ENCODE measurements at regions not wholly inside any gene's neighbourhood (a gene's known extent, or its start where the extent isn't known, plus 50 kb on each side); places are given as distances from the start of the nearest gene placed in this dataset.

GRCh38 chr7:35553519-35553918 is 141.4 kb downstream of the HERPUD2 start:
- TF ChIP-seq CTCF (IDR thresholded peaks at IDR 0.05) = no peak
- Mint-ChIP-seq H3K9me3 (no peaks in the 10 kb centered on the region), H3K4me1 (no peaks in the 10 kb centered on the region), H3K4me3 (no peak overlapping the region), H3K36me3 (no peaks in the 10 kb centered on the region), H3K27me3 (ENCODE audit: low read depth in 2 of 2) (peaks cover 0 to 4% of the 10 kb centered on the region in 2 donors), H3K27ac (no peak overlapping the region)
- ATAC-seq (no peak), DNase-seq (no peak)
- no peak overlapping the region for H3K27ac ChIP-seq (ENCODE audit: low read length)
- H3K4me1 ChIP-seq (ENCODE audit: control insufficient read depth, insufficient read depth, low read length) = no peaks in the 10 kb centered on the region
- intact Hi-C loops (cut with micrococcal nuclease) = no loop called here
- H3K9me3 ChIP-seq (ENCODE audit: control insufficient read depth, insufficient read depth, low read length) = no peaks in the 10 kb centered on the region
- H3K4me3 ChIP-seq (ENCODE audit: low read length) = no peak overlapping the region
- WGBS (ENCODE audit: insufficient coverage) = 82% methylated on average over 2 of the region's 2 CpGs
- no peaks in the 10 kb centered on the region for H3K36me3 ChIP-seq (ENCODE audit: control insufficient read depth, insufficient read depth, low read length)
- H3K27me3 ChIP-seq (ENCODE audit: control insufficient read depth, insufficient read depth, low read length) = no peaks in the 10 kb centered on the region

GRCh38 chr7:35552691-35553090 is 142.2 kb downstream of the HERPUD2 start:
- no peaks in the 10 kb centered on the region for H3K9me3 ChIP-seq (ENCODE audit: control insufficient read depth, insufficient read depth, low read length)
- no peaks in the 10 kb centered on the region for H3K4me1 Mint-ChIP-seq
- DNase-seq (no peak), ATAC-seq (no peak)
- WGBS (ENCODE audit: insufficient coverage) = 85% methylated on average over 2 of the region's 2 CpGs
- H3K9me3 Mint-ChIP-seq = no peaks in the 10 kb centered on the region
- no peak overlapping the region for H3K4me3 Mint-ChIP-seq
- no peaks in the 10 kb centered on the region for H3K4me1 ChIP-seq (ENCODE audit: control insufficient read depth, insufficient read depth, low read length)
- no peak overlapping the region for H3K27ac Mint-ChIP-seq
- no peaks in the 10 kb centered on the region for H3K36me3 Mint-ChIP-seq
- H3K27me3 ChIP-seq (ENCODE audit: control insufficient read depth, insufficient read depth, low read length) = no peaks in the 10 kb centered on the region
- TF ChIP-seq CTCF (IDR thresholded peaks at IDR 0.05) = no peak
- H3K36me3 ChIP-seq (ENCODE audit: control insufficient read depth, insufficient read depth, low read length) = no peaks in the 10 kb centered on the region
- H3K27me3 Mint-ChIP-seq (ENCODE audit: low read depth in 2 of 2) = peaks cover 0 to 9% of the 10 kb centered on the region in 2 donors
- intact Hi-C loops (cut with micrococcal nuclease) = no loop called here
- H3K4me3 ChIP-seq (ENCODE audit: low read length) = no peak overlapping the region
- H3K27ac ChIP-seq (ENCODE audit: low read length) = no peak overlapping the region

GRCh38 chr7:35551321-35552081 is 143.4 kb downstream of the HERPUD2 start:
- Mint-ChIP-seq H3K36me3 (no peaks in the 10 kb centered on the region), H3K4me1 (peaks cover 3% of the 10 kb centered on the region in 2 donors), H3K27ac (no peak overlapping the region), H3K9me3 (no peaks in the 10 kb centered on the region), H3K27me3 (ENCODE audit: low read depth in 2 of 2) (peaks cover 0 to 9% of the 10 kb centered on the region in 2 donors), H3K4me3 (no peak overlapping the region)
- Histone ChIP-seq H3K27ac (ENCODE audit: low read length) (no peak overlapping the region), H3K9me3 (ENCODE audit: control insufficient read depth, insufficient read depth, low read length) (no peaks in the 10 kb centered on the region), H3K27me3 (ENCODE audit: control insufficient read depth, insufficient read depth, low read length) (no peaks in the 10 kb centered on the region), H3K4me1 (ENCODE audit: control insufficient read depth, insufficient read depth, low read length) (no peaks in the 10 kb centered on the region), H3K36me3 (ENCODE audit: control insufficient read depth, insufficient read depth, low read length) (no peaks in the 10 kb centered on the region), H3K4me3 (ENCODE audit: low read length) (no peak overlapping the region)
- 37% methylated on average over 3 of the region's 3 CpGs for WGBS (ENCODE audit: insufficient coverage)
- DNase-seq (no peak), ATAC-seq (no peak)
- no peak for TF ChIP-seq CTCF (IDR thresholded peaks at IDR 0.05)
- intact Hi-C loops (cut with micrococcal nuclease) = no loop called here

- Mint-ChIP-seq H3K9me3 (no peaks in the 10 kb centered on the region), H3K36me3 (no peaks in the 10 kb centered on the region), H3K27me3 (ENCODE audit: low read depth in 2 of 2) (peaks cover 6 to 9% of the 10 kb centered on the region in 2 donors), H3K4me1 (peaks cover 10% of the 10 kb centered on the region in 2 donors), H3K4me3 (no peak overlapping the region), H3K27ac (no peak overlapping the region)
- Histone ChIP-seq H3K9me3 (ENCODE audit: control insufficient read depth, insufficient read depth, low read length) (no peaks in the 10 kb centered on the region), H3K4me3 (ENCODE audit: low read length) (no peak overlapping the region), H3K27me3 (ENCODE audit: control insufficient read depth, insufficient read depth, low read length) (no peaks in the 10 kb centered on the region), H3K36me3 (ENCODE audit: control insufficient read depth, insufficient read depth, low read length) (no peaks in the 10 kb centered on the region), H3K4me1 (ENCODE audit: control insufficient read depth, insufficient read depth, low read length) (no peaks in the 10 kb centered on the region), H3K27ac (ENCODE audit: low read length) (no peak overlapping the region)
- DNase-seq (no peak), ATAC-seq (no peak)
- 62% methylated on average over 4 of the region's 5 CpGs for WGBS (ENCODE audit: insufficient coverage)
- no peak for TF ChIP-seq CTCF (IDR thresholded peaks at IDR 0.05)
- intact Hi-C loops (cut with micrococcal nuclease) = no loop called here
Observed at GRCh38 chr7:35550831-35551230, 144.1 kb downstream of the HERPUD2 start.
